Smooth muscle cell of the brain vasculature (primary cell): ENCODE measurements at regions not wholly inside any gene's neighbourhood (a gene's known extent, or its start where the extent isn't known, plus 50 kb on each side); places are given as distances from the start of the nearest gene placed in this dataset.
"Not testable (repeated sequence)": the region's sequence is repeated elsewhere in the genome, so short reads cannot be mapped to it uniquely, and the experiment has no call there.

Source experiments
- DNase-seq: peaks from one replicate; pipeline ENCODE4 v3.0.0-alpha.2; 2012; ENCODE audit warnings: low read depth, low spot score

- no peak for DNase-seq
Measured at GRCh38 chr5:159586921-159587320, 256.6 kb upstream of the IL12B start.

- no peak for DNase-seq
Measured at GRCh38 chr5:159588941-159589340, 258.7 kb upstream of the IL12B start.

GRCh38 chr5:159593518-159594073 is 263.3 kb upstream of the IL12B start:
- no peak for DNase-seq

GRCh38 chr5:159595561-159595960 is 265.3 kb upstream of the IL12B start:
- not testable (repeated sequence) for DNase-seq

GRCh38 chr5:159601216-159601615 is 270.9 kb upstream of the IL12B start:
- no peak for DNase-seq

- DNase-seq, result no peak
Measured at GRCh38 chr5:159602434-159602833, 272.1 kb upstream of the IL12B start.

DNA sequence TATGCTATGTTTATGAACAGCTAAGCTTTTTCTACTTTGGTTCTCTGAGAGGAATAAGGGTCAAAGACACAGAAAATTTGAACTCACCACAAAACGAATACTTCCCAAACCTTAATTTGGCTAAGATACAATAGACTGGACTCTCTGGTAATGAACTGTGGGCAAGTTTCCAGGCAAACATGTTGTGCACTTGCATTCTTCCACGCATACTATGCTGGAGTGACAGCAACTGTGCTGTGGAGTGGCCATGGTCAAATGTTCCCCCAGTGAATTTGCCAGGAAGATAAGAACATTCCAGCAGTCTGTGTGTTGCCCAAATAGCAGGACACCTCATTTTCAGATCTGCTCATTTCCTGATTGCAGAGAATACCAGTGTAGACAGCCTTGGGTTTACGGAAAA is 275.3 kb upstream of the IL12B start:
- DNase-seq, result no peak

- DNase-seq, result no peak
Measured at GRCh38 chr5:159609359-159609758, 279.1 kb upstream of the IL12B start.

- DNase-seq, result no peak
Measured at GRCh38 chr5:159610966-159611579, 280.8 kb upstream of the IL12B start.

DNA sequence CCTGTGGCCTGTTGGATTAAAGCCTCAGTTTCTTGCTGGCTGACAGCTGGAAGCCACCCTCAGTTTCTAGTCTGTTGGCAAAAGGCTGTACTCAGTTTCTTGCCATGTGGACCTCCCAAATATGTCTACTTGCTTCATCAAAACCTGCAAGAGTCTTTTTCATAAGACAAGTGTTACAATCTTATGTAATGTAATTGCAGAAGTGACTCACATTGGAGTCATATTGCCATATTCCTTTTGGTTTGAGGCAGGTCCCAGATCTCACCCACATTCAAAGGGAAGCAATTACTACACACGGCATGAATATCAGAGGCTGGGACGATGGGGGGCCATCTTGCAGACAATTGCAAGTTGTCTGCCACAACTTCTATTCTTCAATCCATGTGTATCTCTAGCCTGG is 286.7 kb upstream of the IL12B start:
- DNase-seq, result no peak

DNA sequence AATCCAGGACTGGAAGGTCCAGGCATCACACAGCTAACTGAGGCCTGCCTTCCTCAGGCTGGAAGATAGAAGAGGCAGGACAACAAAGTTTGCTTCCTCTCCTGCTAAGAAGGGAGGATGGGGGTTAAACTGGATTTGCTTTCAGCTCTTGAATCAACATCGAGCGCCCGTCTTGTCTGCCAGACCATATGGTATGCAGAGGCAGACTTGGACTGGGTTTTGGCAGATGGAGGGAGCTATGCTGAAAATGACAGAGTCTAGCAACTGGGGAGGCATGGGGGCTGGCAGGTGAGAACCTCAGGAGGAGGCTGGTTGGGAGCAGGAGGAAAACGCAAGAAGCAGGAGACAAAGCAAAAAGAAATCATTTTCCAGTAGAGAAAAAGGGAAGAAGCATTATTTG is 289.5 kb upstream of the IL12B start:
- no peak for DNase-seq

DNA sequence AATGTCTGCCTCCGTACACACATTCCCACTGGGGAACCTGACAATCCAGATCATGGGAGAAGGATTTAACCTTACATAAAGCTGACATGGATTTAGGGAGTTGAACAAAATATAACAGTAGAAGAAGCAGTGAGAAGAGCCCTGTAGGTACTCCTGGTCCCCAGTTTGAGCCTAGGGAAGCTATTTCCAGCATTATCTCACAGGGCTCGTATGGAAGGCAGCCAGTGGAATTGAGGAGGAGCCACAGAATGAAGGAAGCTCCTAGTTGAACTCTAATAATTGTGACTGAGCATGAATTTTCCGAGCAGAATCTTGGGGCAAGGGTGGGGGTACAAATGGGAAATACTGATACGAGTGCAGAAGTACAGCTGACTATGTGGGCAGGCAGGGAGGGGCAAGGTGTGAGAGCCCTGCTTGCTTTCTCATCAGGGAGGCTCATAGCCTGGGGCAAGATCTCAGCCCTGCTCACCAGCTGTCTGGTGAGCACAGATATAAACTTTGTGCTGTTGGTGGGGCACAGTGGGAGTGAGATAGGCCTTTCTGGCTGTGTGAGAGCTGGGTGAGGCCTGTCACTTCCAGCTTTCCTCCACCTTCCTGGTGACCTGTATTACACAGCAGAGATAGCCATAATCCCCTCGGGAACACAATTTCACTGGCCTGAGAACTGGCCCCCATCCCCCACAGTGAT is 290.7 kb upstream of the IL12B start:
- DNase-seq, result no peak

DNA sequence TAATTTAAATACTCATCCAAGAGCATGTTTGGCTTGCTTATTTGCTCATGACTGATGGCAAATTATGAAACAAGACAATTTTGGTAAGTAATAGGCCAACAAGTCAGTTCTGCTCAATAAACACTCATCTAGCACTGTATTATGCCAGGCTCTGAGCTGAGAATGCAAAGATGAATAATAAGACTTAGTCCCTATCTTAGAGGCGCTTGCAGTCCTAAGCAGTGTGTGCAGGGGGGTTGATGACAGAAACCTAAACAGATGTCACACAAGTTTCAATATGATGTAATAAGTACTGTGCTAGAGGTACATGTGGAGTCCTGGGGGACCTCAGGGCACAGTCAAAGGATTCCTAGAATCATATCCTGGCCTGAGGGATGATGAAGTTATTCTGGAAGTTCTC is 287.6 kb upstream of the ADRA1B start:
- DNase-seq, result no peak

DNA sequence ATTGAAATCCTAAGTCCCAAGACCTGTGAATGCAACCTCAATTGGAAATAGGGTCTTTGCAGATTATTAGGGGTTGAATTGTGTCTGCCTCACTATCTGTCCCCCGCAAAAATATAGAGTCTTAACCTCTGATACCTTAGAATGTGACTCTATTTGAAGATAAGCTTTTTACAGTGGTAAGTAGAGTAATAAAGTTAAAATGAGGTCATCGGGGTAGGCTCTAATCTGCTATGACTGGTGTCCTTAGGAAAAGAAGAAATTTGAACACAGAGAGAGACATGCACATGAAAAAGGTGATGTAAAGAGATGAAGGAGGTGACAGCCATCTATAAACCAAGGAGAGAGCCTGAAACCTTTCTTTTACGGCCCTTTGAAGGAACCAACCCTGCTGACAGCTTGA is 287.1 kb upstream of the ADRA1B start:
- DNase-seq, result no peak

DNA sequence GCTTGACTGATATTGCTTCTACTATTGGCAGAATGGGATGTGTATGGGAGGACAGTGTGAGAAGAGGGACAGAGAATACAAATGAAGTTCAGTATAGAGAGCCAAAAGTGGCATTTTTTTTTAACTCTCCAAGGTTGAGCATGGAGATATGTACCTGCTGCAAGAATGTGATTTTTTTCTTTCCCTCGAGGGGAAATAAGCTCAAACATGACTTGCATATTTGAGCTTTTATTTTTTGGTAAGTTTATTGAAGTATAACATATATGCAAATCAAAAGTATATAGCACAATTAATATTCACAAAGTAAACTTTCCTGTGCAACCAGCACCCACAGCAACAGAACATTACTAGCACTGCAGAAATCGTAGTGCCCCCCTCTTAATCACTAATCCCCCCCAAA is 285.7 kb upstream of the ADRA1B start:
- DNase-seq, result no peak

GRCh38 chr5:159631001-159631400 is 285.3 kb upstream of the ADRA1B start:
- DNase-seq, result no peak

DNA sequence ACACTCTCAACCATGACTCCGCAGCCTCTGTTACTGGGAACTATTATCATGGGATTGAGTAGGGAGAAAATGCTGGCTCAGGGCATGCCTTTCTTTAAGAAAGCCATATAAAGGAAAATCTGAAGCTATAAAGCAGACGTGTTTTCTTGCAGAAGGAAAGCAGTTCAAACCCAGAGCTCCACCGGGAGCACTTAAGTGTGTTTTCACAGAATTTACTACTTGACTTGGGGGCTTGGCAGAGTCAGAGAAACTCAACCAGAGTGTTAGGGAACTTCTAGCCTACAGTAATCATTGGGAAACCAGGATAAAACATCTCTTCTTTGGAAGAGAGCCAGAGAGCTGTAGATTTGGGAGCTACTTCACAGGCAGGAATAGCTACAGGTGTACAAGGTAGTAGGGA is 283.4 kb upstream of the ADRA1B start:
- no peak for DNase-seq

GRCh38 chr5:159638481-159638880 is 277.8 kb upstream of the ADRA1B start:
- no peak for DNase-seq

DNA sequence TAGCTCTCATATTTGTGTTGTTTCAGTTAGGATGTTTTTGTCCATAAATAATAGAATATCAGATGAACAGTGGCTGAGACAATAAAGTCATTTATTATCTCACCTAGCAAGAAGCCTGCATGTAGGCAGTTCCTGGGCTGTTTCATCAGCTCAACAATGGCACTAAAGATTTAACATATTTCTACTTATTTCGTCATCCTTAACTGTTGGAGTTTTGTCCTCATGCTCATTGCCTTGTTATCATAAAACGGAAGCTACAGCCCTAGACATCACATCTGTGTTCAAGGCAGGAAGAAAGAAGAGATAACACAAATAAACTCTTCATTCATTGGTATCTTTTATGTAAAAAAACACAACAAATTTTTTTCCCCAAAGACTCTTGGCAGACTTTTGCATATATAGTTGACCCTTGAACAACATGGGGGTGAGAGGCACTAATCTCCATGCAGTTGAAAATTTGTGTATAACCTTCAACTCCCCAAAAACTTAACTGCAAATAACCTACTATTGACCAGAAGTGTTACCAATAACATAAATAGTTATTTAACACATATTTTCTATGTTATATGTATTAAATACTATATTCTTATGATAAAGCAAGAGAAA is 277.2 kb upstream of the ADRA1B start:
- no peak for DNase-seq

GRCh38 chr5:159639590-159639989 is 276.7 kb upstream of the ADRA1B start:
- DNase-seq, result no peak

DNA sequence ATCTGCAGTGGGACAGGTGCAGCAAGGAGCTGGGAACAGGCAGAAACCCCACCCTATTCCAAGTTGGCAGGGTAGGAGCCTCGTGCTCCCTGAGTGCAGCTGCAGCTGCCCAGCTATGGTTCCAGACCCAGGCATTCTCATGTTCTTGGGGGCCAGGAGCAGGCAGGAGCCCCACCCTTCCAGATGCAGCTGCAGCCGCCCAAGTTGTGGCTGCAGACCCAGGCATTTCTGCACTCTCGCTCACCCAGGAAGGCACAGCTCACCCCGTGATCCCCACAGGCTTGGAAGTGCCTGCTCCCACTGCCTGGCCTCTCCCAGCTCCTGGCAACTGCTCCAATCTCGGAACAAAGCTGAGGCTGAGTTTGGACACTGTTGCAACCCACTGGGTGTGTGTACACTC is 275.8 kb upstream of the ADRA1B start:
- no peak for DNase-seq

- DNase-seq, result no peak
Measured at GRCh38 chr5:159640921-159641320, 275.4 kb upstream of the ADRA1B start.
